MCF 10A (cell line): ENCODE measurements at regions not wholly inside any gene's neighbourhood (a gene's known extent, or its start where the extent isn't known, plus 50 kb on each side); places are given as distances from the start of the nearest gene placed in this dataset.

Source experiments
- BruUV-seq: library from RNA; stranded (reverse); fragments of 400-500 nt; replicated peaks from 2 replicates; lab custom pipeline; 2021; lab: Mats Ljungman, UMichigan
- CTCF ChIA-PET: fragments of 300-600 bp; sonication (Branson Sonifier 250); formaldehyde crosslinking; extraction: SDS; loops from one replicate; lab custom pipeline; 2021; ENCODE audit warnings: antibody characterized with exemption, inconsistent platforms; lab: Yijun Ruan, JAX
- POLR2A ChIA-PET: fragments of 300-600, 350-650 bp; sonication (Branson Sonifier 250); formaldehyde crosslinking; extraction: SDS; loops from one replicate; lab custom pipeline; 2020; ENCODE audit warnings: antibody characterized with exemption, inconsistent platforms; lab: Yijun Ruan, JAX
- DNase-seq: peaks from one replicate; pipeline ENCODE4 v3.0.0-alpha.2; 2018; ENCODE audit not compliant: unreplicated experiment
- H3K27ac Mint-ChIP-seq: one replicate; pipeline ENCODE4 v1.8.0; 2022; ENCODE audit warnings: mild to moderate bottlenecking, low read depth, mixed read lengths; ENCODE audit not compliant: unreplicated experiment
- H3K27me3 Mint-ChIP-seq: one replicate; pipeline ENCODE4 v1.8.0; 2022; ENCODE audit warnings: mixed read lengths; ENCODE audit not compliant: insufficient read depth, unreplicated experiment
- H3K36me3 Mint-ChIP-seq: one replicate; pipeline ENCODE4 v1.8.0; 2022; ENCODE audit warnings: mild to moderate bottlenecking, moderate library complexity, mixed read lengths; ENCODE audit not compliant: insufficient read depth, unreplicated experiment
- H3K4me1 Mint-ChIP-seq: one replicate; pipeline ENCODE4 v1.8.0; 2022; ENCODE audit warnings: mixed read lengths; ENCODE audit not compliant: insufficient read depth, unreplicated experiment
- H3K4me3 Mint-ChIP-seq: one replicate; pipeline ENCODE4 v1.8.0; 2022; ENCODE audit warnings: mild to moderate bottlenecking, moderate library complexity, mixed read lengths; ENCODE audit not compliant: unreplicated experiment
- H3K9me3 Mint-ChIP-seq: one replicate; pipeline ENCODE4 v1.8.0; 2022; ENCODE audit warnings: mixed read lengths; ENCODE audit not compliant: unreplicated experiment
- CTCF ChIP-seq: fragments of 200-600 bp; IDR thresholded peaks from one replicate; pipeline ENCODE4 v1.8.0; 2022; ENCODE audit warnings: antibody characterized with exemption, mild to moderate bottlenecking; ENCODE audit not compliant: unreplicated experiment
- intact Hi-C: fragments of 100-400 bp; cut with micrococcal nuclease; formaldehyde crosslinking; loops from 2 replicates; pipeline ENCODE4 v1.14.1; 2022

GRCh38 chr16:82400046-82400445, 226.7 kb upstream of the CDH13 start:
- Mint-ChIP-seq H3K4me1 (no peaks in the 10 kb centered on the region), H3K27ac (no peak overlapping the region), H3K27me3 (peaks cover 65% of the 10 kb centered on the region), H3K9me3 (no peaks in the 10 kb centered on the region), H3K4me3 (no peak overlapping the region), H3K36me3 (no peaks in the 10 kb centered on the region)
- BruUV-seq, result no TSS peak
- TF ChIP-seq CTCF, result no peak
- intact Hi-C loops, result no loop called here
- ChIA-PET POLR2A (no interaction called here), CTCF (no interaction called here)
- no peak for DNase-seq

GRCh38 chr16:82396509-82396908, 226.5 kb upstream of the MPHOSPH6 start:
- Mint-ChIP-seq H3K9me3 (no peaks in the 10 kb centered on the region), H3K4me3 (no peak overlapping the region), H3K27ac (no peak overlapping the region), H3K27me3 (peaks cover 81% of the 10 kb centered on the region), H3K4me1 (no peaks in the 10 kb centered on the region), H3K36me3 (no peaks in the 10 kb centered on the region)
- intact Hi-C loops, result no loop called here
- TF ChIP-seq CTCF, result no peak
- ChIA-PET POLR2A (no interaction called here), CTCF (interaction anchor here (1.6 to 1.8 kb wide), 2 partner anchors 10 to 133 kb away, joined by 5 read pairs; no protein-coding TSS in a partner anchor)
- no TSS peak for BruUV-seq
- no peak for DNase-seq

- H3K9me3 Mint-ChIP-seq, result no peaks in the 10 kb centered on the region
- no peak for DNase-seq
- ChIA-PET POLR2A (no interaction called here), CTCF (interaction anchor here (0.6 to 1.6 kb wide), 3 partner anchors 11 to 562 kb away, joined by 3 to 5 read pairs (median 3); no protein-coding TSS in a partner anchor)
- peaks cover 89% of the 10 kb centered on the region for H3K27me3 Mint-ChIP-seq
- TF ChIP-seq CTCF, result no peak
- no peak overlapping the region for H3K4me3 Mint-ChIP-seq
- no peak overlapping the region for H3K27ac Mint-ChIP-seq
- no peaks in the 10 kb centered on the region for H3K36me3 Mint-ChIP-seq
- H3K4me1 Mint-ChIP-seq, result no peaks in the 10 kb centered on the region
- BruUV-seq, result no TSS peak
- intact Hi-C loops, result no loop called here
Observed at GRCh38 chr16:82395212-82395611, 225.2 kb upstream of the MPHOSPH6 start.

- DNase-seq, result no peak
- Mint-ChIP-seq H3K27me3 (peaks cover 99% of the 10 kb centered on the region), H3K4me1 (no peaks in the 10 kb centered on the region), H3K27ac (no peak overlapping the region), H3K4me3 (no peak overlapping the region), H3K36me3 (no peaks in the 10 kb centered on the region), H3K9me3 (no peaks in the 10 kb centered on the region)
- TF ChIP-seq CTCF, result no peak
- no TSS peak for BruUV-seq
- intact Hi-C loops, result no loop called here
- CTCF ChIA-PET, result interaction anchor here (0.5 to 1.0 kb wide), 2 partner anchors 19 to 49 kb away, joined by 3 read pairs; no protein-coding TSS in a partner anchor
- POLR2A ChIA-PET, result interaction anchor here (1.2 kb wide), 1 partner anchor 130 kb away, joined by 3 read pairs; no protein-coding TSS in a partner anchor
Observed at GRCh38 chr16:82391690-82392089, 221.7 kb upstream of the MPHOSPH6 start.
